ENCODE measurements at regions not wholly inside any gene's neighbourhood (a gene's known extent, or its start where the extent isn't known, plus 50 kb on each side); places are given as distances from the start of the nearest gene placed in this dataset.
"Not testable (repeated sequence)": the region's sequence is repeated elsewhere in the genome, so short reads cannot be mapped to it uniquely, and the experiment has no call there.

DNA sequence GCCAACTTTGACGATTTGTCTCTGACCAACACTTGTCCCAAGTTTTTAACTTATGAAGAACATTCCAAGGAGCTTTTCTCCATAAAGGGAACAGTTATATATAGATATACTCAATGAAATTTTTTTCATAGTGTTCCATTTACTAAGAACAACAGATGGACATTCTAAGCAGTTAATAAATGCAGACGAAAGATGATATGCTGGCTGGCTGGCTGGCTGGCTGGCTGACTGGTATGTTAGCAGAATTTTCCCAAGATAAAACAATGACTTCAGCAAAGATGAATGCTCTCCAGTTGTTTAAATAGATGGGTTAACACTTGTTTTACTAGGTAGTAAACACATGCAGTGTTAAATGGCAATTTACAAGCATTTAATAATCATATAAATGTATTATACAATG lies 62.2 kb downstream of the SPANXN3 start:
- DNase-seq: no peak

DNA sequence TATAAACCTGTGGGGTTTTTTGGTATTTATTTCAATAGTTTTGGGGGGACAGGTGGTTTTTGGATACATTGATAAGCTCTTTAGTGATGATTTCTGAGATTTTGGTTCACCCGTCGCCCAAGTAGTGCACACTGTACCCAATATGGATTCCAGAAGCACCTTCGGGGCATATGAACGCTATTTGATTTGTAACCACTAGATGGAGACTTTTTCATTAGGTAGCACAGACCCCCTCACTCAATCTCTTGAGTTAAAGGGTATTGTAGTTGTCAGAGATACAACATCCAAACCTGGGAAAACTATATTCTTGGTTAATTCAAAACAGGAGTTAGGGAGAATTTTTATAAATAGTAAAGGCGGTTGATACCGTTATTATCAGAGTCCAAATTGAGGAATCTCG lies 79.8 kb downstream of the SPANXN3 start:
- DNase-seq: no peak

DNA sequence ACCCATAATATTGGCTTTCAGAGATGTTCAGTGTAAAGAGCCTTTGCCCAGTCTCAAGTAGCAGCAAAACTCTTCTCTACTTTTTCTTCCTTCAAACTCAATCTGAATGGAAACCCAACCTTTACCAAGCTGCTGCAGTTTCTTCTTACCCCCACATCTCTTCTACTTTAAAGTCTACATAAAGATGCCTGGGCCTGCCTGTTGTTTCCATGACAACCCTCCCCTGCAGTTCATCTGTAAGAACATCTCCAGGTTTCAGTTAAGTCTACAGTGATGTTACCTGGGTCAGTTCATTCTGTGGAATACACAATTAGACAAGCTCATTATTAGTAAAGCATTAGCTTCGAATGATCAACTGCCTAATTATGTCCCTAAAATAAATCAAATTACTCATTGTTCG lies 81.4 kb downstream of the SPANXN3 start:
- DNase-seq: no peak

DNA sequence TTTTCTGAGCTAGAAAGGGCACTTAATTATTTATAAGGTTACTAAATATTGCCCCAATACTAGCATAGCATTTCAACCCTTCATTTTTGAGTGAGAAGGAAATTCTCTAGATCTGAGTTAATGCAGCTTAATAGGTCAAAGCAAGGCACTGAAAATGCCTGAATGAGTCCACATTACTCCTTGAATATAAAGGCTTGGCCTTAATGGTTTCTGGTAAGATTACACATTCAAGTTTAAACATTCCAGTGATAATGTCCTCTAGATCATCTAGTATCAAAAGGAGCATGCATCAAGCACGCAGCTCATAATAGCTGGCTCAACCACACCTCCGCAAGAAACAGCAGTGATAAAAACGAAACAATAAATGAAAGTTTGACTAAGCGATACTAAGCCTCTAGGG lies 87.5 kb downstream of the SPANXN3 start:
- no peak for DNase-seq

DNA sequence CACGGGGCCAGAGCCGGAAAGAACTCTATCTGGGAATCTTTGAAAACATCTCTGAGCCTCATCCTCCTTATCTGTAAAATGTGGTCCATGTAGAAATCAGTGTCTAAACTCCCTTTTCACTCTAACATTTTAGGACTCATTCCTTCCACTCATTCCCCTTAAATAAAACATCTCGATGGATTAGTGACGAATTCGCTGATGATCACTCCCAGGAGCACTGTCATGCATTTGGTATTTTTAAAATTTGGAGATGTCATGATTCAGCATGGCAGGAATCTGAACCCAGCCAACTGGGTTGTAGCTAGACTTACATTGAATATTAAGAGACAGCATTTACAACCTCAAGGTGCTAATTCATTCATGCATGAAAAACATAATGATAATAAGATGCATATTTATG lies 88.1 kb downstream of the SPANXN3 start:
- DNase-seq: no peak

DNA sequence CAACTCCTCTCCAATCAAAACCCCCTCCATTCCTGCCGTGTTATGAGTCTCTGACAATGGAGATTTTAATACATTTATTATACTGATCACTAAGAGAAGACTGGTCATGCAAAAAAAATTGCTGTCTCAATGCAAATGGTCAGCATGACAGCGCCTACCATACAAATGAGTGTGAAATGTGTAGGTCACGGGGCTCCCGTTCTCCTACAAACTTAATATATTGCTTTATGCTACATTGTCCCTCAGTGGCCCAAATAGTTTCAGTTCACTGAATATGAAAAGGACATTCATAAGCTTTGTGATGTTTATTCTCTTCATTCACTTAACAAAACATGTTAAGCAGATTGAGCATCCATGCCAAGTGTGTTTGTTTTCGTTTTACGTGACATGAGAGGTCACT lies 116.1 kb downstream of the SPANXN3 start:
- DNase-seq: no peak

DNA sequence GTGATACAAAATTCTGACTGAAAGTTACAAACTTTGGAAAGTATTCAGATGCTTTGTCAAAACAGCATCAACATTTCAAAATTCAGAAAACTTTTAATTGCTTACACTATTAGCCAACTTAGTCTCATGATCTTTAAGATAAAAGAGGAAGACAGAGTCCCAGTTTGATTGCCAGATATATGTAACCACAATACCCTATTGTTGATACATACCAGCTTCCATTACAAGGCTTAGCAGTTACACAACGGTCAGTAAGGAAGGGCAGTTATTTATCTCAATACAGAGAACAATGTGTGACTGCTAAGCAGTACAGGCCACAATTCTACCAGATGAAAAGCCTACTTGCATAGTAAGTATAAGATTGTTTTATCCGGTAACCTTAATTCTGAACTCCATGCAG lies 138.4 kb downstream of the SPANXN3 start:
- no peak for DNase-seq

DNA sequence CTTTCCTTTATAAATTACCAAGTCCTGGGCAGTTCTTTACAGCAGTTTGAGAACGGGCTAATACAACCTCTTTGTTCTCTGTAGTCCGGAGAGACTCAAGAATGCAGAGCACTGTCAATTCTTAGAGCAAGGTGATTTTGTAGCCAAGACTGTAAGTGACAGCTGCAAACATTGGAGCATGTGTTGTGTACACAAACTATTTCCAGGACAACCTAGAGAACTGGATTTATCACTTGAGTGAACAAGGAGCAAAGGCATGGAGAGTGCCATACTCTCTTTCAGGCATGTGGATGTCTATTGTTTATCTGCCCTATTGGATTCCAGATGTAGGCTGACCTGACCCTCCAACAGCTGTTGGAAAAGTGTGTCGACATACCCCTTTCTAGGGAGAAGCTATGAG lies 153.9 kb downstream of the SPANXN3 start:
- DNase-seq: no peak

DNA sequence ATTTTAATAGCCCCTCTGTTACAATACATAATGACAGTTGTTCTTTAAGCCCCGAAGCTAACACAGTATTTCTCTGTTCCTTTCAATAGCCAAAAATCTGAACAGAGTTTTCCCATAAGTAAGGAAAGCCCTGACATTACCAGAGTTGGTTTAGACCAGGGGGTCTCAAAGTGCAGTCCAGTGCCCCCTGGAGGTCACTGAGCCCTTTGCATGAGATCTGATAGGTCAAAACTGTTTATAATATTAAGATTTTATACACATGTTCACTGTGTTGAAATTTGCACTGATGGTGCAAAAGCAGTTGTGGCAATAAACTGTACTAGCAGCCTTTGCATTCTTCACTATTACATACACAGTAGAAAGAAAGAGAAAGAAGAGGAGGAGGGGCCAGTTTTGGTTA lies 177.1 kb downstream of the SPANXN3 start:
- no peak for DNase-seq

DNA sequence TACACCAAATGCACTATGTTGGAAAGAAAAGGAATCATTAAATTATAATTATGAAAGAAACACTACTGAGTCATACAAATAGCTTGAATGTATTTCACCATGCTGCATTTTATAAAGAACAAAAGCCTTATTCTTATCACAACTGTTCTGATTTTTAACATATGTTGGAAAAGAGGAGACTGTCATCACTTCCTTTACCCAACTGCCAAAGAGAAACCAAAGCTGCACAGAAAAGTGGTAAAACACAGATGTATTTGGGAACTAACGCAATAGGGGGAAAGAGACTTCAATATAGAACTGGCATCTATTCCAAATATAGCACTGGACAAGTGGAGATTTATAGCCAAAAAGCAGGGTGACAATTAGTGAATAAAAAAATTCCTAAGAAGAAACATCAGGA lies 181.0 kb downstream of the SPANXN3 start:
- peak; percentile 0 for DNase-seq

DNA sequence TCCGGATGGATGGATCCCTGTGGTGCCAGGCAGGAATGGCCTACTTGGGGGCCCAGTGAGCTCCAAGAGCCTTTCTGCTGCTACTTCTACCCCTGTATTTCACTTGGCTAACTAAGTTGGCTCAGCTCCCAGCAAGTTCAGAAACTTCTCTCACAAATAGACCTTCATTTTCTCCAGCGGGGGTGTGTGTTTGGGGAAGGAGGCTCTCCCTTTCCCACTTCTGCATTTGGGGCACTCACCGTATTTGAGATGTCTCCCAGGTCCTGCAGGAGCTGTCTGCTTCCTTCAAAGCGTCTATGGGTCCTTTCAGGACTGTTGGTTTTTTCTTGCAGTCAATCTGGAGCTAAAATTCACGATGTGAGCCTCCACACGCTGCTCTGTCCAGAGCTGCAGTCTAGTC lies 197.7 kb downstream of the SPANXN3 start:
- no peak for DNase-seq

DNA sequence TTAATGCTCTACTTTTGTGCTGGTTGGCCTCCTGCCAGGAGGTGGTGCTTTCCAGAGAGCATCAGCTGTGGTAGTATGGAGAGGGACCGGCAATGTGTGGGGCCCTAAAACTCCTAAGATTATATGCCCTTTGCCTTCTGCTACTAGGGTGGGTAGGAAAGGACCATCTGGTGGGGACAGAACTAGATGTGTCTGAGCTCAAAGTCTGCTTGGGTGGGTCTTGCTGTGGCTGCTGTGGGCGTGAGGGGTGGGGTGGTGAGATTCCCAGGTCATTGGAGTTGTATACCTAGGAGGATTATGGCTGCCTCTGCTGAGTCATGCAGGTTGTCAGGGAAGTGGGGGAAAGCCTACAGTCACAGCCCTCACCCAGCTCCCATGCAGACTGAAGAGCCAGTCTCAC lies 198.4 kb downstream of the SPANXN3 start:
- DNase-seq: not testable (repeated sequence)

DNA sequence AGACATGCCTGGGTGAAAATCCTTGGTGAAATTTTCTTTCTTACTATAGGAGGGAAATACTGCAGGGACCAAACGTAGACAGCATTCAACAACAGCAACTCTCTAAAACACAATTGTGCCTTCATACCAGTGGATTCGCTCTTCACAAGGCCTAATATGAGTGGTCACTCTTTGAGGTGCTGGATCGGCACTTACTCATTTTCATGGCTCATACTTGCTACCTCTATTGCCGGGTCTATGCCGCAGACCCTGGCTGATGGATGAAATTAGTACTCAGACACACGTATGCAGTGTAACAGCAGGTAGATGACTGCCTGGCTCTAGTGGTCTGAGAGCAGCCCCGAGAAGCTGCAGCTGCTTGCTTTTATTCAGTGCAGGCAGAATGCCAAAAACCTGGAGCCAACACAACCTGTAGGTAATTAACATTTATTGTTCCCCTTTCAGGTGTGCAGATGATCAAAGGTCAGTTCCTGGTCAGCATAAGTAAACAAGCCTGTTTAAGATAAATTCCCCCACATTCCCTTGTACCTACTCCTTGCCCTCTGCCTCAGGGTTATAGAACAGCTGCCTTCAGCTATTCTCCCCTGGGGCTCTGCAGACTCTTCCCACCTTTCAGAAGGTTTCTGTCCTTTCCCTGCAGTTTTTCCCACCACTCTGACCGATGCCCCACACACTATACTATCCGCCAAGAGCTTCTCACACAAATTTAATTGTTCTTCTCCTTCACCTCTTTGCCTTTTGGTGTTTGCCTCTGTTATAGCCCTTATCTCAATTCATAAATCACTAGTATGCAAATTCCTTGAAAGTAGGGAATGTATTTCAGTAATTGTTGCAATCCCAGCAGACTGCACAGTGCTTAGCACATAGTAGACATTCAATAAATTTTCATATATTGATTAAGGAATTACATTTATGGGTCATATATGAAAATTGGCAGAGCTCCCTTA lies 210.0 kb downstream of the SPANXN3 start:
- no peak for DNase-seq

DNA sequence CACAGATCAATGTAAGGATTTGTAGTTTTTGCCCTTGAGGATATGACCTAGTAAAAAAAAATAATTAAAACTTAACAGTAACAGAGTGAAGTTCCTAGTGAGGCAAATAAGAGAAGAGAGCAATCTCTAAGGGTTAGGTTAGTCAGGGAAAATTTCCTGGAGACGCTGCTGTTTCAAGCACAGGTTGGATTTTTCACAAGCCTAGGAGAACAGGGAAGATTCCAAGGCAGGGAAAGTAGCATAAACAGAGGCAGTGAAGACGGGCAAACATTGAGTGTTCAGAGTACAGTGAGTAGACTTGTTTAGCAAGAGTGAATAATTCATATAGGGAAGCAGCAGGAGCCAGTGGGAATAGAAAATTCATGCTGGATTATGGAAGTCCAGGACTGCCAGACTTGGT lies 212.8 kb downstream of the SPANXN3 start:
- no peak for DNase-seq

DNA sequence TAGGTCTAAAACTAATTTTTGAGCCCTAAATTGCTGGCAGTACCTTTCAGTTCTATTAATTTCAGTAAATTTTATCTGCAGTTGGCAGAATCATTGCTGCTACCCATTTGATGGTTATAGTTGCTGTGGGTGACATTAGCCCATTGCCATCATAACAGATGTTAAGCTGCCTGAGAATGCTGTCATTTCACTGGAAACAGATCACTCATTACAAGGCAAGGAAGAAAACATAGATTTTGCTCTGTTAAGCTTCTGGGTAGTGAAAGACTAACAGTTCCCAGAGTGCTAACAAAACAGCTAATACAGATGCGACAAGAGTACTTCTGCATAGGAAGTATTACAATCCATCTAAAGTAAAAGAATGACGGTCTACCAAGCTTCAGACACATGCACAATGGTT lies 213.2 kb downstream of the SPANXN3 start:
- no peak for DNase-seq

DNA sequence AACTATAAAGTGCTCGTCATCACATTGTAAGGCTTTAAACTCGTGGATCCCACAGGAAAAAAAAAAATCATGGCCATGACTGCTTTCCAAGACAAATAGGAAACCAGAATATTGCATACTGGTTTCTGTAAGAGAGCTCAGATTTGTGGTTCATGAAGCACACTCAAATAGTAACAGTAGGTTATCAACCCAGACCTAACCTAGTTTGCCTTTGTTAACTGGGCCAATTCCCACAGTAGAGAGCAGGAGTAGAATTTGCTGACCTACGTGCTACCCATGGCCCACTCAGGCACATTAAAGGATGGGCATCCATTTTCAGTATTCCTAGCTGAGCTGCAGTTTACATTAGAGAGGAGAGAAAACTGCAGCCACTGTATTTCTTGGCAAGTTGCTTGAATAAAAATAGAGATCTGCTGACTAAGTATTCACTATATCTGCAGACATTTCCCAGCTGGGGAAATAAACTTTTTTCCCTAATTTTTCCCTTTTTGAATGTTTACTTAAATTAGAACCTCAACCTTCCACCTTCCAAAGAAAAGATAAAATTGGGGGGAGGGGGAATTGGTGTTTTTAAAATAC lies 218.5 kb downstream of the SPANXN3 start:
- DNase-seq: no peak

DNA sequence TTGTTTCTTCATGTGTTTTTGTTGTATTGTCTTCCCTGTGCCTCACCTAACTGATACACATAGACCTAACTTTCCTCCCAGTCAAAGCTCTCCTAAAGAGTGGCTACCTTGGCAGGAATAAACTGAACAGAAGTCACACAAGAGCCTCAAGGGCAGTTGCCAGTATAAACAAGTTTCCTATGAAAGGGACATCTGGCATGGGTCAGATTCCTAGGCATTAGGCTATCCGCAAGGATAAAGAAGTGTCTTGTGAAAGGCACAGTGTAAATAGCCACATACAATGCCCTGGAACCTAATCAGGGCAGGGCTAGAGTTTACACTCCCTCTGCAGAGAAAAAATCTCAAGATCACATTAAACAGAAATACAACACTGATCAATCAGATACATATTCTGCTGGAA lies 220.8 kb downstream of the SPANXN3 start:
- no peak for DNase-seq

DNA sequence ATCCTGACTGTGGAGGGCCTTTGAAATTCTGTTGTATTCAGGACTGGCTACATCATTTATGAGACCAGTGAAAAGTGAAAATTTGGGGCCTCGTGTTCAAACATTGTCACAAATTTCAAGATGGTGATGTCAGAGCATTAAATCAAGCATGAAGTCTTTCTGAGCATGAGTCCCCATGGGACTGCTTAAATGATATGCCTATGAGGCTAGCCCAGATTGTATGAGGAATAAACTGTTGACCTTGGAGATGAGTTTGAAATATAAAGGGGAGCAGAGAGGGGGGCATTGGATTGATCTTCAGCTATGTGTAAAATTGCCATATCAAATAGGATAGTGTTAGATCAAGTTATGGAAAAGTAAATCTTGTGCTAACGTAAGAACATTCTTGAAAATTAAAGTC lies 230.0 kb downstream of the SPANXN3 start:
- DNase-seq: no peak

DNA sequence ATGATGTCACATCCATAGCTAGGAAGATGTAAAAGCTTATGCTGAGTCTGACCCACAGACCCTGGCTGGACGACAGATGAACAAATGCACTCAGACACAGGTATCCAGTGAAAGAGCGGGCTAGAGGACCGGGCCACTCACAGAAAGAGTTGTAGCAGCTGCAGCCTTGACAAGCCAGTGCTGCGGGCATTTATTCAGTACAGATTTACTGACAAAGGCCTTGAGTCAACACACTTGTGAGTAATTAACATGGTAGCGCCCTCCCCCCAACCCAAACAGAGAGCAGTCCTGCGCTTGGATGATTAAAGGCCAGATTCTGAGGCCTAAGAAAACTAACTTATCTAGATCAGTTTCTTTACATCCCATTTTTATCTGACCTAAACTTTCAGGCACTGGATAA lies 244.6 kb downstream of the SPANXN4 start:
- no peak for DNase-seq

DNA sequence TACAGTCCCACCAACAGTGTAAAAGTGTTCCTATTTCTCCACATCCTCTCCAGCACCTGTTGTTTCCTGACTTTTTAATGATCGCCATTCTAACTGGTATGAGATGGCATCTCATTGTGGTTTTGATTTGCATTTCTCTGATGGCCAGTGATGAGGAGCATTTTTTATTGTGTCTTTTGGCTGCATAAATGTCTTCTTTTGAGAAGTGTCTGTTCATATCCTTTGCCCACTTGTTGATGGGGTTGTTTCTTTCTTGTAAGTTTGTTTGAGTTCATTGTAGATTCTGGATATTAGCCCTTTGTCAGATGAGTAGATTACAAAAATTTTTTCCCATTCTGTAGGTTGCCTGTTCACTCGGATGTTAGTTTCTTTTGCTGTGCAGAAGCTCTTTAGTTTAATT lies 218.9 kb downstream of the SPANXN4 start:
- DNase-seq: not testable (repeated sequence)

DNA sequence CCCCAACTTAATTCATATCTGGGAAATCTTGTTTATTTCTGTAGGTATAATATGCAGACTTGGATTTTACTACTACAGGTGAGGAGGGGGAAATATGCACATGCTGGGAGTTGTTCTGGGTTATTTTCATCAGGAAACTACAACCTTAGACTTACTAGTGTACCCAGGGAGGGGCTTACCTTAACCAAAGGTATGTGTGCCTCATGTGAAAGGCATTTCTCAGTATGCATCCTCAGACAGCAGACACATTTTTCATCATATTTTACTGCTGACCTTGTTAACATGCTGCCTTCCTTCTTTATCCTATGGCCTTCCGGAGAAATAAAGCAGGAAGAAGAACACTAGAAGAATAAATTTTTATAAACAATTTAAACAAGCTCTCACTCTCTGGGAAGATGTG lies 214.9 kb downstream of the SPANXN4 start:
- DNase-seq: no peak

DNA sequence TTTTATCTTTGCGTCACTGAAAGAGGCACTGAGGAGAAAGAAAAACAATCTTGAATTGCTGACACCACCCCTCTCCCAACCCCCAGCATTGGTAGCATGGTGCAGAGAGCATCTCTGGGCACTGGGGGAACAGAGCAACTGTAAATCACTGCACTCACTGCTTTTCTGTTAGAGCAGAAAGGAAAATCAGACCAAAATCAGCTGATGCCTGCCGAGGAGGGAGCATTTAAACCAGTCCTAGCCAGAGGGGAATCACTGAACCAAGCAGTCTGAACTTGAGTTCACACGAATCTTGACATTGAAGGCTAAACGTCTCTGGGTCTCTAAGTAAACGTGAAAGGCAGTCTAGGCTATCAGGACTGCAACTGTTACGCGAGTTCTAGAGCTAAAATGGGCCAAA lies 205.8 kb downstream of the SPANXN4 start:
- no peak for DNase-seq

DNA sequence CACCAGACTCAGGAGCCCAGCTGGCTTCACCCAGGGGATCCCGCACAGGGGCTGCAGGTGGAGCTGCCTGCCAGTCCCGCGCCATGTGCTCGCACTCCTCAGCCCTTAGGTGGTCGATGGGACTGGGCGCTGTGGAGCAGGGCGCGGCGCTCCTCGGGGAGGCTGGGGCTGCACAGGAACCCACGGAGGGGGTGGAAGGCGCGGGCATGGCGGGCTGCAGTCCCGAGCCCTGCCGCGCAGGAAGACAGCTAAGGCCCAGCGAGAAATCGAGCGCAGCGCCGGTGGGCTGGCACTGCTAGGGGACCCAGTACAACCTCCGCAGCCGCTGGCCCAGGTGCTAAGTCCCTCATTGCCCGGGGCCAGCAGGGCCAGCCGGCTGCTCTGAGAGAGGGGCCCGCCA lies 202.9 kb downstream of the SPANXN4 start:
- DNase-seq: not testable (repeated sequence)

DNA sequence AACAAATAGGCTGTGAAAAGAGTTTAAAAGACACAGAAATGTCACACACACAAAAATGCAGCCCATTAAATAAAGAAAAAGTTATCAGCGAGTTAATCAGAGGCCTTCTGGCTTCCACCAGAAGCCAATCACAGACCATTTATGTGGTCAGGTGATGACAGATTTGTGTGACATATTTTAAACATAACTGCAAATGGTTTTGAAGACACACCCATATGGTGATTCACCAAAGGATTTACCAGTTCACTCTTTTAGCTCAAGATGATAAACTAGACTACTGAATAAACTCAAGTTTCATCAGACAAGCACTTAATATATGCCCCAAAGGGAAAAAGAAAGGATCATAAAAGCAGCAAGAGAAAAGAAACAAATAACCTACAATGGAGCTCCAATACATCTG lies 181.2 kb downstream of the SPANXN4 start:
- DNase-seq: no peak

All from skin of body (tissue), 1 donor.